GM12878 (cell line): ENCODE measurements at regions not wholly inside any gene's neighbourhood (a gene's known extent, or its start where the extent isn't known, plus 50 kb on each side); places are given as distances from the start of the nearest gene placed in this dataset.

Experiments used
- ATAC-seq: fragments of 200-7000 bp; cut with Tn5 transposase; 3 replicates; pipeline ENCODE4 v1.9.1; 2020; ENCODE audit warnings: mild to moderate bottlenecking, moderate library complexity
- BruUV-seq: library from RNA; stranded (reverse); fragments of 400-500 nt; replicated peaks from 2 replicates; lab custom pipeline; 2021; lab: Mats Ljungman, UMichigan
- CTCF ChIA-PET: fragments of 300-600 bp; sonication (Branson Sonifier 250); formaldehyde crosslinking; extraction: SDS; loops from one replicate; lab custom pipeline; 2021; ENCODE audit warnings: inconsistent platforms; lab: Yijun Ruan, JAX
- POLR2A ChIA-PET: fragments of 350-600 bp; formaldehyde crosslinking; extraction: SDS; loops from one replicate; lab custom pipeline; 2021; ENCODE audit warnings: inconsistent platforms; lab: Charles Lee
- RAD21 ChIA-PET: fragments of 300-600 bp; sonication (Branson Sonifier 250); formaldehyde crosslinking; loops from one replicate; lab custom pipeline; 2023; ENCODE audit warnings: antibody characterized with exemption; ENCODE audit not compliant: unreplicated experiment; lab: Charles Lee
- SMC1A ChIA-PET: fragments of 300-600 bp; sonication (Branson Sonifier 250); formaldehyde crosslinking; loops from one replicate; lab custom pipeline; 2023; ENCODE audit not compliant: unreplicated experiment, uncharacterized antibody; lab: Charles Lee
- DNase-seq: peaks from one replicate; pipeline ENCODE4 v3.0.0-alpha.2; 2011; ENCODE audit warnings: low read depth, low spot score
- FAIRE-seq: peaks from 3 replicates; lab custom pipeline; 2011; peaks lifted over from hg19 to GRCh38; lab: Jason Lieb, UNC
- H2AFZ ChIP-seq: 2 replicates; pipeline ENCODE4 v1.6.0; 2011; ENCODE audit warnings: low read depth, low read length, control low read depth; ENCODE audit not compliant: control insufficient read depth
- H3K27ac ChIP-seq: 2 replicates; pipeline ENCODE4 v1.5.1; 2011; ENCODE audit warnings: control low read depth; ENCODE audit not compliant: control insufficient read depth, insufficient read depth
- H3K27me3 ChIP-seq, 2 experiments: replicated peaks in 1 of 2; 2 replicates each; pipeline versions ENCODE4 v1.6.0 to v1.6.1; 2011; ENCODE audit warnings: low read length in 1 of 2; ENCODE audit not compliant: control insufficient read depth in 2 of 2, insufficient read depth in 2 of 2
- H3K36me3 ChIP-seq, 2 experiments: 2 replicates each; pipeline ENCODE4 v1.5.1; 2011; ENCODE audit warnings: low read length in 1 of 2; ENCODE audit not compliant: control insufficient read depth in 2 of 2, insufficient read depth in 2 of 2
- H3K4me1 ChIP-seq: 2 replicates; pipeline ENCODE4 v1.6.1; 2011; ENCODE audit warnings: mild to moderate bottlenecking, low read length, moderate library complexity, mixed read lengths; ENCODE audit not compliant: control insufficient read depth, insufficient read depth
- H3K4me2 ChIP-seq: 2 replicates; pipeline ENCODE4 v1.6.0; 2011; ENCODE audit warnings: control low read depth; ENCODE audit not compliant: control insufficient read depth, insufficient read depth
- H3K4me3 ChIP-seq: fragments of 200-600 bp; sonication (generic); 2 replicates; pipeline ENCODE4 v1.5.1; 2016
- H3K79me2 ChIP-seq: 2 replicates; pipeline ENCODE4 v1.6.0; 2011; ENCODE audit warnings: low read length; ENCODE audit not compliant: control insufficient read depth, insufficient read depth
- H3K9ac ChIP-seq: 2 replicates; pipeline ENCODE4 v1.8.0; 2011; ENCODE audit warnings: low read length, control low read depth, mixed read lengths; ENCODE audit not compliant: control insufficient read depth, insufficient read depth
- H3K9me3 ChIP-seq: replicated peaks from 3 replicates; pipeline ENCODE4 v1.5.1; 2011; ENCODE audit warnings: mild to moderate bottlenecking, low read length; ENCODE audit not compliant: control insufficient read depth, insufficient read depth
- H4K20me1 ChIP-seq: 2 replicates; pipeline ENCODE4 v1.6.0; 2011; ENCODE audit not compliant: control insufficient read depth, insufficient read depth
- BMI1 ChIP-seq: fragments of 450-650 bp; IDR thresholded peaks from 2 replicates; pipeline ENCODE4 v1.6.1; 2016; ENCODE audit warnings: mild to moderate bottlenecking, moderate library complexity, borderline replicate concordance
- CEBPZ ChIP-seq: fragments of 150-350 bp; IDR thresholded peaks from 2 replicates; pipeline ENCODE4 v1.6.1; 2016; ENCODE audit warnings: low read depth, low read length
- DPF2 ChIP-seq: fragments of 450-650 bp; IDR thresholded peaks from 2 replicates; pipeline ENCODE4 v1.6.1; 2017; ENCODE audit warnings: mild to moderate bottlenecking
- E4F1 ChIP-seq: fragments of 450-650 bp; IDR thresholded peaks from 2 replicates; pipeline ENCODE4 v1.6.1; 2018; ENCODE audit warnings: borderline replicate concordance, mild to moderate bottlenecking; ENCODE audit not compliant: partially characterized antibody
- KAT2A ChIP-seq: conservative IDR thresholded peaks from 2 replicates; pipeline ENCODE4 v1.6.1; 2011; ENCODE audit warnings: low read depth, low read length; ENCODE audit not compliant: control insufficient read depth
- NFIC ChIP-seq: IDR thresholded peaks from 2 replicates; pipeline ENCODE4 v1.6.1; 2012; ENCODE audit warnings: low read depth, mild to moderate bottlenecking, inconsistent platforms, low read length, moderate library complexity
- POLR2AphosphoS5 ChIP-seq: IDR thresholded peaks from 2 replicates; pipeline ENCODE4 v1.6.1; 2011; ENCODE audit warnings: mild to moderate bottlenecking, low read length, inconsistent platforms
- RBBP5 ChIP-seq: fragments of 200-600 bp; sonication (generic); conservative IDR thresholded peaks from 2 replicates; pipeline ENCODE4 v1.6.1; 2016
- SIX5 ChIP-seq: IDR thresholded peaks from 2 replicates; pipeline ENCODE4 v1.6.1; 2011; ENCODE audit warnings: mild to moderate bottlenecking, low read depth, low read length, moderate library complexity; ENCODE audit not compliant: severe bottlenecking
- SUZ12 ChIP-seq: fragments of 200-600 bp; sonication (generic); IDR thresholded peaks from one replicate; pipeline ENCODE4 v1.6.1; 2018; ENCODE audit warnings: antibody characterized with exemption, mild to moderate bottlenecking; ENCODE audit not compliant: unreplicated experiment
- TAF1 ChIP-seq: IDR thresholded peaks from 2 replicates; pipeline ENCODE4 v1.6.1; 2011; ENCODE audit warnings: mild to moderate bottlenecking, low read depth, low read length, borderline replicate concordance
- WGBS: methylation state at CpG from one replicate; pipeline ENCODE4 v1.1.6; 2016; ENCODE audit warnings: low lambda C conversion rate; ENCODE audit not compliant: insufficient replicate concordance, insufficient coverage; ENCODE audit errors: missing lambda C conversion rate; 5-methylcytosine and 5-hydroxymethylcytosine counted together
- in situ Hi-C: fragments of 300-500 bp; cut with MboI; formaldehyde crosslinking; loops from 9 replicates; pipeline ENCODE4 v1.14.3; 2018; ENCODE audit warnings: mixed read lengths
- intact Hi-C: fragments of 100-400 bp; cut with micrococcal nuclease; formaldehyde crosslinking; loops from one replicate; pipeline ENCODE4 v1.14.2; 2022; ENCODE audit not compliant: unreplicated experiment
- TF ChIP-seq, protein P1 (sequence below): fragments of 450-650 bp; IDR thresholded peaks from 2 replicates; pipeline ENCODE4 v1.6.1; 2017; ENCODE audit warnings: antibody characterized with exemption, mild to moderate bottlenecking, moderate library complexity

DNA sequence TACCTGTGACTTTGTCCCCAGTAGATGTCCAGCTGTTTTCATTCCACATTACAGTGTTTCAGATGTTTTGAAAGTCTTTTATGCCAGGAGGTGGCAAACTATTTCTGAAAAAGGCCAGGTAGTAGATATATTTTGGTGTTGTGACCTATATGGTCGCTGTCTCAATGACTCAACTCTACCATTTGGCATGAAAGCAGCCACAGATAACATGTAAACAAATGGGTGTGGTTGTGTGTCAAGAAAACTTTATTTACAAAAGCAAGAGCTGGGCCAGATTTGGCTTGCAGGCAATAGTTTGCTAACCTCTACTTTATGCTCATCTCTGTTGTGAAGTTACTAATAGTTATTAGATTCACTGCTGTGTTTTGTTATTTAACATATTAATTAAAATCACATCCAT is 728.7 kb upstream of the EEF2KMT start (continued):
- no peak for TF ChIP-seq TAF1
- no peak for TF ChIP-seq DPF2
- TF ChIP-seq, protein P1, sequence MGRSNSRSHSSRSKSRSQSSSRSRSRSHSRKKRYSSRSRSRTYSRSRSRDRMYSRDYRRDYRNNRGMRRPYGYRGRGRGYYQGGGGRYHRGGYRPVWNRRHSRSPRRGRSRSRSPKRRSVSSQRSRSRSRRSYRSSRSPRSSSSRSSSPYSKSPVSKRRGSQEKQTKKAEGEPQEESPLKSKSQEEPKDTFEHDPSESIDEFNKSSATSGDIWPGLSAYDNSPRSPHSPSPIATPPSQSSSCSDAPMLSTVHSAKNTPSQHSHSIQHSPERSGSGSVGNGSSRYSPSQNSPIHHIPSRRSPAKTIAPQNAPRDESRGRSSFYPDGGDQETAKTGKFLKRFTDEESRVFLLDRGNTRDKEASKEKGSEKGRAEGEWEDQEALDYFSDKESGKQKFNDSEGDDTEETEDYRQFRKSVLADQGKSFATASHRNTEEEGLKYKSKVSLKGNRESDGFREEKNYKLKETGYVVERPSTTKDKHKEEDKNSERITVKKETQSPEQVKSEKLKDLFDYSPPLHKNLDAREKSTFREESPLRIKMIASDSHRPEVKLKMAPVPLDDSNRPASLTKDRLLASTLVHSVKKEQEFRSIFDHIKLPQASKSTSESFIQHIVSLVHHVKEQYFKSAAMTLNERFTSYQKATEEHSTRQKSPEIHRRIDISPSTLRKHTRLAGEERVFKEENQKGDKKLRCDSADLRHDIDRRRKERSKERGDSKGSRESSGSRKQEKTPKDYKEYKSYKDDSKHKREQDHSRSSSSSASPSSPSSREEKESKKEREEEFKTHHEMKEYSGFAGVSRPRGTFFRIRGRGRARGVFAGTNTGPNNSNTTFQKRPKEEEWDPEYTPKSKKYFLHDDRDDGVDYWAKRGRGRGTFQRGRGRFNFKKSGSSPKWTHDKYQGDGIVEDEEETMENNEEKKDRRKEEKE, result no peak

DNA sequence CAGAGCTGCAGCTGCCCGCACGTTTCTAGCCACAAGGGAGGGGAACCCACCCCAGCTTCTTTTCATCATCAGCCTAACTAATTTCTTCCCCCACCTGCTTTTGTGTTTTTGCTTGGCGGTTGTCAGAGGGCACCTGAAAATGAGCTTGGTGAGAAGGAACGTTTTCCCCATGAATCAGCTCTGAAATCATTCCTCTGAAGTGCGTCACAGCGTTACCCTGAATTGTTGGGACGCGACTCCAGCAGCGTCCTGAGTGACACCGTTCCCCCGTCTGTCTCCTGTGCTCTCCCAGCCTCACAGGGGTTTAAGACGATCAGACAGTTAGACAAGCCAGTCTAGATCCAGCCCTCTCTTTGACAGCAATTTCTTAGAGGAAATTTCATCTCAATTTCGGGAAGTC is 722.9 kb upstream of the EEF2KMT start:
- no peak for DNase-seq
- ChIA-PET POLR2A (no interaction called here), CTCF (no interaction called here), SMC1A (no interaction called here), RAD21 (no interaction called here)
- H3K36me3 ChIP-seq, result no peaks in the 10 kb centered on the region
- 39% methylated on average over 13 of the region's 13 CpGs for WGBS
- TF ChIP-seq POLR2AphosphoS5 (no peak), RBBP5 (no peak), SUZ12 (no peak), SIX5 (no peak), NFIC (no peak), CEBPZ (no peak), E4F1 (no peak), BMI1 (no peak), KAT2A (no peak)
- H3K9me3 ChIP-seq, result no peaks in the 10 kb centered on the region; the same call in 2 of the 3 replicates
- H4K20me1 ChIP-seq, result no peaks in the 10 kb centered on the region
- no peaks in the 10 kb centered on the region for H3K27me3 ChIP-seq
- intact Hi-C loops, result no loop called here
- H3K4me2 ChIP-seq, result no peak overlapping the region
- no TSS peak for BruUV-seq
- in situ Hi-C loops, result no loop called here
- FAIRE-seq, result no peak
- H3K4me3 ChIP-seq, result no peak overlapping the region
- H3K79me2 ChIP-seq, result no peaks in the 10 kb centered on the region
- no peak for ATAC-seq
- H3K27ac ChIP-seq, result no peak overlapping the region
- H2AFZ ChIP-seq, result no peak overlapping the region
- no peak overlapping the region for H3K9ac ChIP-seq
- H3K4me1 ChIP-seq, result no peaks in the 10 kb centered on the region
